ENCODE measurements at regions not wholly inside any gene's neighbourhood (a gene's known extent, or its start where the extent isn't known, plus 50 kb on each side); places are given as distances from the start of the nearest gene placed in this dataset. TPM values are rescaled to one million over a fixed set of nuclear protein-coding genes. Genes with fewer than 3 reads are reported as not detected.

GRCh38 chr9:75824816-75825568, 65.5 kb upstream of the PCSK5 start:
- H3K9me3 ChIP-seq (ENCODE audit: control insufficient read depth in 3 of 3, low read length in 3 of 3): no peaks in the 10 kb centered on the region
- no peaks in the 10 kb centered on the region for H3K36me3 ChIP-seq (ENCODE audit: control insufficient read depth in 3 of 3, insufficient read depth in 3 of 3, low read length in 3 of 3)
- H3K4me1 ChIP-seq (ENCODE audit: control insufficient read depth in 3 of 3, insufficient read depth in 3 of 3, low read length in 3 of 3): peaks cover 7 to 8% (median 8%) of the 10 kb centered on the region in 3 donors
- H3K27ac ChIP-seq (ENCODE audit: low read depth, low read length): no peak overlapping the region
- H3K27me3 ChIP-seq (ENCODE audit: control insufficient read depth in 3 of 3, insufficient read depth in 3 of 3, low read length in 3 of 3): no peaks in the 10 kb centered on the region
- no peak overlapping the region for H3K4me3 ChIP-seq (ENCODE audit: low read length in 3 of 3)
- H3K9ac ChIP-seq (ENCODE audit: low read depth in 1 of 3, low read length in 3 of 3): no peak overlapping the region

- H3K9me3 ChIP-seq (ENCODE audit: control insufficient read depth in 3 of 3, low read length in 3 of 3): no peaks in the 10 kb centered on the region
- no peaks in the 10 kb centered on the region for H3K36me3 ChIP-seq (ENCODE audit: control insufficient read depth in 3 of 3, insufficient read depth in 3 of 3, low read length in 3 of 3)
- H3K4me1 ChIP-seq (ENCODE audit: control insufficient read depth in 3 of 3, insufficient read depth in 3 of 3, low read length in 3 of 3): peaks cover 7 to 8% (median 8%) of the 10 kb centered on the region in 3 donors
- H3K4me3 ChIP-seq (ENCODE audit: low read length in 3 of 3): no peak overlapping the region
- no peak overlapping the region for H3K9ac ChIP-seq (ENCODE audit: low read depth in 1 of 3, low read length in 3 of 3)
- H3K27ac ChIP-seq (ENCODE audit: low read depth, low read length): no peak overlapping the region
- no peaks in the 10 kb centered on the region for H3K27me3 ChIP-seq (ENCODE audit: control insufficient read depth in 3 of 3, insufficient read depth in 3 of 3, low read length in 3 of 3)
These were observed 64.2 kb upstream of the PCSK5 start for GRCh38 chr9:75826314-75826713.

GRCh38 chr9:75830303-75830702, 60.2 kb upstream of the PCSK5 start:
- H3K27me3 ChIP-seq (ENCODE audit: control insufficient read depth in 3 of 3, insufficient read depth in 3 of 3, low read length in 3 of 3): no peaks in the 10 kb centered on the region
- no peak overlapping the region for H3K4me3 ChIP-seq (ENCODE audit: low read length in 3 of 3)

GRCh38 chr9:75833778-75834177, 56.7 kb upstream of the PCSK5 start:
- H3K27me3 ChIP-seq (ENCODE audit: control insufficient read depth in 3 of 3, insufficient read depth in 3 of 3, low read length in 3 of 3): no peaks in the 10 kb centered on the region
- no peak overlapping the region for H3K9ac ChIP-seq (ENCODE audit: low read depth in 1 of 3, low read length in 3 of 3)
- no peaks in the 10 kb centered on the region for H3K4me1 ChIP-seq (ENCODE audit: control insufficient read depth in 3 of 3, insufficient read depth in 3 of 3, low read length in 3 of 3)
- H3K9me3 ChIP-seq (ENCODE audit: control insufficient read depth in 3 of 3, low read length in 3 of 3): no peaks in the 10 kb centered on the region
- H3K36me3 ChIP-seq (ENCODE audit: control insufficient read depth in 3 of 3, insufficient read depth in 3 of 3, low read length in 3 of 3): no peaks in the 10 kb centered on the region
- no peak overlapping the region for H3K27ac ChIP-seq (ENCODE audit: low read depth, low read length)
- no peak overlapping the region for H3K4me3 ChIP-seq (ENCODE audit: low read length in 3 of 3)

More at GRCh38 chr9:75830303-75830702, 60.2 kb upstream of the PCSK5 start:
- no peaks in the 10 kb centered on the region for H3K9me3 ChIP-seq (ENCODE audit: control insufficient read depth in 3 of 3, low read length in 3 of 3)
- no peak overlapping the region for H3K9ac ChIP-seq (ENCODE audit: low read depth in 1 of 3, low read length in 3 of 3)
- H3K4me1 ChIP-seq (ENCODE audit: control insufficient read depth in 3 of 3, insufficient read depth in 3 of 3, low read length in 3 of 3): peaks cover 4 to 6% (median 4%) of the 10 kb centered on the region in 3 donors
- no peak overlapping the region for H3K27ac ChIP-seq (ENCODE audit: low read depth, low read length)
- no peaks in the 10 kb centered on the region for H3K36me3 ChIP-seq (ENCODE audit: control insufficient read depth in 3 of 3, insufficient read depth in 3 of 3, low read length in 3 of 3)

- H3K9me3 ChIP-seq (ENCODE audit: control insufficient read depth in 3 of 3, low read length in 3 of 3): no peaks in the 10 kb centered on the region
- no peaks in the 10 kb centered on the region for H3K4me1 ChIP-seq (ENCODE audit: control insufficient read depth in 3 of 3, insufficient read depth in 3 of 3, low read length in 3 of 3)
- no peaks in the 10 kb centered on the region for H3K27me3 ChIP-seq (ENCODE audit: control insufficient read depth in 3 of 3, insufficient read depth in 3 of 3, low read length in 3 of 3)
- H3K27ac ChIP-seq (ENCODE audit: low read depth, low read length): no peak overlapping the region
- no peaks in the 10 kb centered on the region for H3K36me3 ChIP-seq (ENCODE audit: control insufficient read depth in 3 of 3, insufficient read depth in 3 of 3, low read length in 3 of 3)
- no peak overlapping the region for H3K9ac ChIP-seq (ENCODE audit: low read depth in 1 of 3, low read length in 3 of 3)
- no peak overlapping the region for H3K4me3 ChIP-seq (ENCODE audit: low read length in 3 of 3)
These were observed 55.6 kb upstream of the PCSK5 start for GRCh38 chr9:75834878-75835277.

Small RNAs in the stretch of these regions (small RNA-seq; reads per million reads assigned to genes)
- gene RNU6-1228P: not detected

All from skeletal muscle tissue (tissue), 4 donors.